ENCODE measurements at regions not wholly inside any gene's neighbourhood (a gene's known extent, or its start where the extent isn't known, plus 50 kb on each side); places are given as distances from the start of the nearest gene placed in this dataset.

DNA sequence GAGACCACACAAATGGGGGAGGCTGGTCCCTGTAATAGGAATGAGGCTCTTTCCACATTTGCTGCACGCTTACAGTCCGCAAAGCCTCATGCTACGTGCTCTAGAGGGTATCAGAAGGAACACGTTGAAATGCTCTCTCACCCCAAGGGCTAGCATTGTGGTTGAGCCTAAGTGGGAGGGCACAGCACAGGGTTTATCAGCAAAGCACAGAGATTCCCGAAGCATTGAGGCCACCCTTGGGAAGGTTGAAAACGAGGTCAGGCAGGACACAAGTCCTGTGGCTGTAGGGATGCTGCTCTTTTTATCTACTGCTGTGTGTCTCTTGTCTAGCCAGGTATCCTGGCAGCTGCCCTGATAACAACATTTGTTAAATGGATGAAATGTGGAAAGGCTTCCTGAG is 378.3 kb downstream of the EN1 start:
- no peaks in the 10 kb centered on the region; the same call in 1 of the 2 replicates for H3K27me3 ChIP-seq (replicated peaks; ENCODE audit: control insufficient read depth, insufficient read depth, low read length)
- H3K36me3 ChIP-seq (ENCODE audit: control insufficient read depth, insufficient read depth, low read length) = no peaks in the 10 kb centered on the region
- TF ChIP-seq, protein P1, sequence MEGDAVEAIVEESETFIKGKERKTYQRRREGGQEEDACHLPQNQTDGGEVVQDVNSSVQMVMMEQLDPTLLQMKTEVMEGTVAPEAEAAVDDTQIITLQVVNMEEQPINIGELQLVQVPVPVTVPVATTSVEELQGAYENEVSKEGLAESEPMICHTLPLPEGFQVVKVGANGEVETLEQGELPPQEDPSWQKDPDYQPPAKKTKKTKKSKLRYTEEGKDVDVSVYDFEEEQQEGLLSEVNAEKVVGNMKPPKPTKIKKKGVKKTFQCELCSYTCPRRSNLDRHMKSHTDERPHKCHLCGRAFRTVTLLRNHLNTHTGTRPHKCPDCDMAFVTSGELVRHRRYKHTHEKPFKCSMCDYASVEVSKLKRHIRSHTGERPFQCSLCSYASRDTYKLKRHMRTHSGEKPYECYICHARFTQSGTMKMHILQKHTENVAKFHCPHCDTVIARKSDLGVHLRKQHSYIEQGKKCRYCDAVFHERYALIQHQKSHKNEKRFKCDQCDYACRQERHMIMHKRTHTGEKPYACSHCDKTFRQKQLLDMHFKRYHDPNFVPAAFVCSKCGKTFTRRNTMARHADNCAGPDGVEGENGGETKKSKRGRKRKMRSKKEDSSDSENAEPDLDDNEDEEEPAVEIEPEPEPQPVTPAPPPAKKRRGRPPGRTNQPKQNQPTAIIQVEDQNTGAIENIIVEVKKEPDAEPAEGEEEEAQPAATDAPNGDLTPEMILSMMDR (IDR thresholded peaks at IDR 0.05; ENCODE audit: insufficient read depth, low read length, poor library complexity, severe bottlenecking) = no peak
- no peak for DNase-seq (ENCODE audit: extremely low read depth, insufficient read length)
- no peak overlapping the region for H3K4me3 ChIP-seq (replicated peaks; ENCODE audit: low read depth, low read length)

DNA sequence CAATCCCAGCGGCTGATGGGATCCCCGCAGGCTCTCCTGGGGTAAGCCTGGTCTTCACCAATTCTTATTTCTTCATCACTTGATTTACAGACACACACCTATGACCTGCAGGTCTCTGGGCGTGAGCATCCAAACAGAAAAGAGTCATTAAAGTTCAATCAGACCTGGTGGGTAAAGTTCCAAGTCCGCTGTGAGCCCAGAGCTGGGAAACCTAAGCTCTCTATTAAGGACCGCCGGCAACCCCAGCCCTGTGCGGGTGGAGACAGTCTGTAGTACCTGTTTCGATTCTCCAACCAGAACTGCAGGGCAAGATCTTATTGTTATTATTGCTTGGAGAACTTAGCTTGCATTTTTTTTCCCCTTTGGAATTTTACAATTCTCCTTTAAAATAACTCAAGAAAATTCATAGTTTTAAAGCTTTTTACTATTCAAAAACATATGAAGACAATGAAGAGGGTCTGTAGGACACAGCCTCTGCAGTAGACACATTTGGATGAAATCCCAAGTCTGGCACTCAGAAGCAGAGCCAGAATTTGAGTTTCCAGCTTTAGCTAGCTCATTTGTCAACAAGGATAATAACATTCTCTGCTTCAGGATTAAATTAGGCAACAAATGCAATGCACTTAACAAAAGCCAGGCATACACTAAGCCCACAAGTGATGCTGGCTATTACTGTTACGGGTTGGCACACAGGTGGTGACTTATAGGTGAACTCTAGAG is 376.4 kb downstream of the INSIG2 start:
- no peaks in the 10 kb centered on the region; the same call in 1 of the 2 replicates for H3K27me3 ChIP-seq (replicated peaks; ENCODE audit: control insufficient read depth, insufficient read depth, low read length)
- TF ChIP-seq, protein P1 (IDR thresholded peaks at IDR 0.05; ENCODE audit: insufficient read depth, low read length, poor library complexity, severe bottlenecking) = no peak

DNA sequence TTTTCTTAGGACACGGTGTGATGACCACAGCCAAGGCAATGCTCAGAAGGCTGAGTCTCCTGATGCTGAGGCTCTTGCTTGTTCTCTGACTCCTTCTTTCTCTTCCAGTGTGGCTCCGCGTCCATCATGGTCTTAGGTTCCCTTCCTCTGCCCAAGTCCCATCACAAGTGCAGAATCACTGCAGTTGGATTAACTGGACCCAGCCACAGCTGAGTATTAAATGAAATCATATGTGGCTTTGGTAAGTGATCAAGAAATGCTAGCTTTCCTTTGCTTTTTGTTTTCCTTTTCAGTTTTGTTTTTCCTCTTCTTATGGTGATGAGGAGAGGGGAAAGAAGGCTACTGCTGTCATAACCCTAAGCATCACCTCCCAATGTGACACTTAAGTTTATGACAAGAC is 375.8 kb downstream of the INSIG2 start:
- TF ChIP-seq, protein P1 (IDR thresholded peaks at IDR 0.05; ENCODE audit: insufficient read depth, low read length, poor library complexity, severe bottlenecking) = no peak
- no peak overlapping the region for H3K4me3 ChIP-seq (replicated peaks; ENCODE audit: low read depth, low read length)
- no peak for DNase-seq (ENCODE audit: extremely low read depth, insufficient read length)
- no peaks in the 10 kb centered on the region; the same call in 1 of the 2 replicates for H3K27me3 ChIP-seq (replicated peaks; ENCODE audit: control insufficient read depth, insufficient read depth, low read length)
- H3K36me3 ChIP-seq (ENCODE audit: control insufficient read depth, insufficient read depth, low read length) = no peaks in the 10 kb centered on the region

More for the DNA sequence above, 376.4 kb downstream of the INSIG2 start:
- DNase-seq (ENCODE audit: extremely low read depth, insufficient read length) = no peak
- Histone ChIP-seq H3K36me3 (ENCODE audit: control insufficient read depth, insufficient read depth, low read length) (no peaks in the 10 kb centered on the region), H3K4me3 (replicated peaks; ENCODE audit: low read depth, low read length) (no peak overlapping the region)

DNA sequence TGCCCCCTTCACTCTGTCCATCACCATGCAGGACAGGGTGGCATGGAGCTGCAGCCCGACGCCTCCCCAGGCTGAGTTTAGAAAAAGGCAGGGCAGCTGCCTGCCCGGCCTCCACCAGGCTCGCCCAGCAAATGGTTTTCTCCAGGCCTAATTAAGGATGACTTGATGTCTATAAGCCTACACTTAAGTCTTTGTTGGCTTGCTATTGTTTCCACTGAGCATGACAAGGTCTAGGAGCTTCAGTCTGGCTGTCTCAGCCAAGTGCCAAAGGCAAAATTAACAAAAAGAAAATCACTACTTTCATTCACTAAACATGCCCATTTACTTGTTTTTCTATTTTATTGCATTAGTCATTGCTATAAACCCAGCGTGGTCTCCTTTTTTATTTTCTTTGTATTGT is 372.2 kb downstream of the INSIG2 start:
- Histone ChIP-seq H3K27me3 (replicated peaks; ENCODE audit: control insufficient read depth, insufficient read depth, low read length) (no peaks in the 10 kb centered on the region), H3K4me3 (replicated peaks; ENCODE audit: low read depth, low read length) (no peak overlapping the region), H3K36me3 (ENCODE audit: control insufficient read depth, insufficient read depth, low read length) (no peaks in the 10 kb centered on the region)
- DNase-seq (ENCODE audit: extremely low read depth, insufficient read length) = no peak
- TF ChIP-seq, protein P1 (IDR thresholded peaks at IDR 0.05; ENCODE audit: insufficient read depth, low read length, poor library complexity, severe bottlenecking) = no peak

DNA sequence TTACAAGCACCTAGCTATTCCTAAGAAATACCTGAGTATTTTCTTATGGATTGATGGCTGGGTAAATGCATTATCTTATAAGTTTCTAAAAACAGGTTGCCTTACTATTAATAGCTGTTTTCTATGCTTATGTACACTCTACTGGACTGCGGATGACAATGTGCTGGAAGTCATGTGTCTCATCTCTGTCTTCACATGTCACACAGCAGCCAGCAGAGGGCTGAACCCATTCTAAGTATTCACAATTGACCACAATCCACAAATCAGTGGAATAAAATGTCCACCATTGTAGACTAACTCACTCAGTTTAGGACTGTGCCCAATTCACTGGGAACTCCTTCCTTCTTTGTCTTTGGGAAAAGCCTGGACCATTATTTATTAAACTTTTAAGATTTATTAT is 371.2 kb downstream of the INSIG2 start:
- no peak for DNase-seq (ENCODE audit: extremely low read depth, insufficient read length)
- no peak overlapping the region for H3K4me3 ChIP-seq (replicated peaks; ENCODE audit: low read depth, low read length)
- TF ChIP-seq, protein P1 (IDR thresholded peaks at IDR 0.05; ENCODE audit: insufficient read depth, low read length, poor library complexity, severe bottlenecking) = no peak
- no peaks in the 10 kb centered on the region for H3K27me3 ChIP-seq (replicated peaks; ENCODE audit: control insufficient read depth, insufficient read depth, low read length)
- H3K36me3 ChIP-seq (ENCODE audit: control insufficient read depth, insufficient read depth, low read length) = no peaks in the 10 kb centered on the region
